ENCODE measurements at regions not wholly inside any gene's neighbourhood (a gene's known extent, or its start where the extent isn't known, plus 50 kb on each side); places are given as distances from the start of the nearest gene placed in this dataset.

GRCh38 chr2:198254536-198255090, 450.2 kb downstream of the PLCL1 start:
- WGBS, result 86% methylated on average over 5 of the region's 5 CpGs
- DNase-seq (ENCODE audit: low read depth in 6 of 9, low spot score in 9 of 9), result no peak
- no peaks in the 10 kb centered on the region for H3K9me3 ChIP-seq (ENCODE audit: control insufficient read depth in 2 of 2, insufficient read depth in 1 of 2, low read length in 1 of 2)
- H3K27me3 ChIP-seq (ENCODE audit: control insufficient read depth in 2 of 2, insufficient read depth in 1 of 2, low read length in 1 of 2), result no peaks in the 10 kb centered on the region
- H3K4me1 ChIP-seq (ENCODE audit: control insufficient read depth in 2 of 2, insufficient read depth in 2 of 2, low read length in 2 of 2), result no peaks in the 10 kb centered on the region
- no peak overlapping the region for H3K27ac ChIP-seq (ENCODE audit: low read depth in 1 of 2, low read length in 1 of 2)
- H3K36me3 ChIP-seq (ENCODE audit: control insufficient read depth in 2 of 2, insufficient read depth in 2 of 2, low read length in 1 of 2), result no peaks in the 10 kb centered on the region
- H3K4me3 ChIP-seq (ENCODE audit: low read length in 2 of 2), result no peak overlapping the region

GRCh38 chr2:198253995-198254394, 449.6 kb downstream of the PLCL1 start:
- no peak overlapping the region for H3K4me3 ChIP-seq (ENCODE audit: low read length in 2 of 2)
- no peak overlapping the region for H3K27ac ChIP-seq (ENCODE audit: low read depth in 1 of 2, low read length in 1 of 2)
- no peaks in the 10 kb centered on the region for H3K27me3 ChIP-seq (ENCODE audit: control insufficient read depth in 2 of 2, insufficient read depth in 1 of 2, low read length in 1 of 2)
- no peaks in the 10 kb centered on the region for H3K9me3 ChIP-seq (ENCODE audit: control insufficient read depth in 2 of 2, insufficient read depth in 1 of 2, low read length in 1 of 2)
- DNase-seq (ENCODE audit: low read depth in 6 of 9, low spot score in 9 of 9), result no peak
- no peaks in the 10 kb centered on the region for H3K4me1 ChIP-seq (ENCODE audit: control insufficient read depth in 2 of 2, insufficient read depth in 2 of 2, low read length in 2 of 2)
- no peaks in the 10 kb centered on the region for H3K36me3 ChIP-seq (ENCODE audit: control insufficient read depth in 2 of 2, insufficient read depth in 2 of 2, low read length in 1 of 2)

- Histone ChIP-seq H3K4me3 (ENCODE audit: low read length in 2 of 2) (no peak overlapping the region), H3K27ac (ENCODE audit: low read depth in 1 of 2, low read length in 1 of 2) (no peak overlapping the region), H3K36me3 (ENCODE audit: control insufficient read depth in 2 of 2, insufficient read depth in 2 of 2, low read length in 1 of 2) (no peaks in the 10 kb centered on the region), H3K9me3 (ENCODE audit: control insufficient read depth in 2 of 2, insufficient read depth in 1 of 2, low read length in 1 of 2) (no peaks in the 10 kb centered on the region), H3K4me1 (ENCODE audit: control insufficient read depth in 2 of 2, insufficient read depth in 2 of 2, low read length in 2 of 2) (no peaks in the 10 kb centered on the region), H3K27me3 (ENCODE audit: control insufficient read depth in 2 of 2, insufficient read depth in 1 of 2, low read length in 1 of 2) (no peaks in the 10 kb centered on the region)
- DNase-seq (ENCODE audit: low read depth in 6 of 9, low spot score in 9 of 9), result no peak
- 95% methylated on average over 1 of the region's 1 CpG for WGBS
Measured at GRCh38 chr2:198252472-198252871, 448.1 kb downstream of the PLCL1 start.

- H3K9me3 ChIP-seq (ENCODE audit: control insufficient read depth in 2 of 2, insufficient read depth in 1 of 2, low read length in 1 of 2), result no peaks in the 10 kb centered on the region
- 93% methylated on average over 3 of the region's 3 CpGs for WGBS
- no peak overlapping the region for H3K27ac ChIP-seq (ENCODE audit: low read depth in 1 of 2, low read length in 1 of 2)
- no peaks in the 10 kb centered on the region for H3K4me1 ChIP-seq (ENCODE audit: control insufficient read depth in 2 of 2, insufficient read depth in 2 of 2, low read length in 2 of 2)
- no peak overlapping the region for H3K4me3 ChIP-seq (ENCODE audit: low read length in 2 of 2)
- no peaks in the 10 kb centered on the region for H3K36me3 ChIP-seq (ENCODE audit: control insufficient read depth in 2 of 2, insufficient read depth in 2 of 2, low read length in 1 of 2)
- peaks cover 0 to 2% of the 10 kb centered on the region in 2 donors for H3K27me3 ChIP-seq (ENCODE audit: control insufficient read depth in 2 of 2, insufficient read depth in 1 of 2, low read length in 1 of 2)
- DNase-seq (ENCODE audit: low read depth in 6 of 9, low spot score in 9 of 9), result no peak
Measured at GRCh38 chr2:198242093-198242492, 437.7 kb downstream of the PLCL1 start.

- no peak overlapping the region for H3K27ac ChIP-seq (ENCODE audit: low read depth in 1 of 2, low read length in 1 of 2)
Measured at GRCh38 chr2:198238429-198238828, 434.0 kb downstream of the PLCL1 start.

GRCh38 chr2:198236338-198236737, 431.9 kb downstream of the PLCL1 start:
- DNase-seq (ENCODE audit: low read depth in 6 of 9, low spot score in 9 of 9), result no peak
- Histone ChIP-seq H3K27me3 (ENCODE audit: control insufficient read depth in 2 of 2, insufficient read depth in 1 of 2, low read length in 1 of 2) (peaks cover 2 to 3% of the 10 kb centered on the region in 2 donors), H3K4me3 (ENCODE audit: low read length in 2 of 2) (no peak overlapping the region), H3K9me3 (ENCODE audit: control insufficient read depth in 2 of 2, insufficient read depth in 1 of 2, low read length in 1 of 2) (no peaks in the 10 kb centered on the region), H3K4me1 (ENCODE audit: control insufficient read depth in 2 of 2, insufficient read depth in 2 of 2, low read length in 2 of 2) (no peaks in the 10 kb centered on the region), H3K27ac (ENCODE audit: low read depth in 1 of 2, low read length in 1 of 2) (no peak overlapping the region), H3K36me3 (ENCODE audit: control insufficient read depth in 2 of 2, insufficient read depth in 2 of 2, low read length in 1 of 2) (no peaks in the 10 kb centered on the region)

More at GRCh38 chr2:198238429-198238828, 434.0 kb downstream of the PLCL1 start:
- Histone ChIP-seq H3K9me3 (ENCODE audit: control insufficient read depth in 2 of 2, insufficient read depth in 1 of 2, low read length in 1 of 2) (no peaks in the 10 kb centered on the region), H3K4me3 (ENCODE audit: low read length in 2 of 2) (no peak overlapping the region), H3K4me1 (ENCODE audit: control insufficient read depth in 2 of 2, insufficient read depth in 2 of 2, low read length in 2 of 2) (no peaks in the 10 kb centered on the region), H3K36me3 (ENCODE audit: control insufficient read depth in 2 of 2, insufficient read depth in 2 of 2, low read length in 1 of 2) (no peaks in the 10 kb centered on the region), H3K27me3 (ENCODE audit: control insufficient read depth in 2 of 2, insufficient read depth in 1 of 2, low read length in 1 of 2) (peaks cover 2% of the 10 kb centered on the region in 2 donors)
- no peak for DNase-seq (ENCODE audit: low read depth in 6 of 9, low spot score in 9 of 9)

GRCh38 chr2:198232281-198232680, 427.9 kb downstream of the PLCL1 start:
- WGBS, result 72% methylated on average over 4 of the region's 4 CpGs
- H3K4me3 ChIP-seq (ENCODE audit: low read length in 2 of 2), result no peak overlapping the region

GRCh38 chr2:198231562-198231961, 427.2 kb downstream of the PLCL1 start:
- no peaks in the 10 kb centered on the region for H3K4me1 ChIP-seq (ENCODE audit: control insufficient read depth in 2 of 2, insufficient read depth in 2 of 2, low read length in 2 of 2)
- 98% methylated on average over 1 of the region's 1 CpG for WGBS

More at GRCh38 chr2:198232281-198232680, 427.9 kb downstream of the PLCL1 start:
- Histone ChIP-seq H3K4me1 (ENCODE audit: control insufficient read depth in 2 of 2, insufficient read depth in 2 of 2, low read length in 2 of 2) (no peaks in the 10 kb centered on the region), H3K9me3 (ENCODE audit: control insufficient read depth in 2 of 2, insufficient read depth in 1 of 2, low read length in 1 of 2) (no peaks in the 10 kb centered on the region), H3K27me3 (ENCODE audit: control insufficient read depth in 2 of 2, insufficient read depth in 1 of 2, low read length in 1 of 2) (peaks cover 2 to 3% of the 10 kb centered on the region in 2 donors), H3K36me3 (ENCODE audit: control insufficient read depth in 2 of 2, insufficient read depth in 2 of 2, low read length in 1 of 2) (no peaks in the 10 kb centered on the region), H3K27ac (ENCODE audit: low read depth in 1 of 2, low read length in 1 of 2) (no peak overlapping the region)
- DNase-seq (ENCODE audit: low read depth in 6 of 9, low spot score in 9 of 9), result no peak

GRCh38 chr2:198220763-198221610, 416.6 kb downstream of the PLCL1 start:
- WGBS, result 88% methylated on average over 4 of the region's 4 CpGs
- no peak for DNase-seq (ENCODE audit: low read depth in 6 of 9, low spot score in 9 of 9)
- H3K4me1 ChIP-seq (ENCODE audit: control insufficient read depth in 2 of 2, insufficient read depth in 2 of 2, low read length in 2 of 2), result no peaks in the 10 kb centered on the region

More at GRCh38 chr2:198231562-198231961, 427.2 kb downstream of the PLCL1 start:
- H3K4me3 ChIP-seq (ENCODE audit: low read length in 2 of 2), result no peak overlapping the region
- H3K36me3 ChIP-seq (ENCODE audit: control insufficient read depth in 2 of 2, insufficient read depth in 2 of 2, low read length in 1 of 2), result no peaks in the 10 kb centered on the region
- no peak for DNase-seq (ENCODE audit: low read depth in 6 of 9, low spot score in 9 of 9)
- peaks cover 2 to 3% of the 10 kb centered on the region in 2 donors for H3K27me3 ChIP-seq (ENCODE audit: control insufficient read depth in 2 of 2, insufficient read depth in 1 of 2, low read length in 1 of 2)
- H3K27ac ChIP-seq (ENCODE audit: low read depth in 1 of 2, low read length in 1 of 2), result no peak overlapping the region
- H3K9me3 ChIP-seq (ENCODE audit: control insufficient read depth in 2 of 2, insufficient read depth in 1 of 2, low read length in 1 of 2), result no peaks in the 10 kb centered on the region

More at GRCh38 chr2:198220763-198221610, 416.6 kb downstream of the PLCL1 start:
- Histone ChIP-seq H3K27me3 (ENCODE audit: control insufficient read depth in 2 of 2, insufficient read depth in 1 of 2, low read length in 1 of 2) (no peaks in the 10 kb centered on the region), H3K4me3 (ENCODE audit: low read length in 2 of 2) (no peak overlapping the region), H3K27ac (ENCODE audit: low read depth in 1 of 2, low read length in 1 of 2) (no peak overlapping the region), H3K36me3 (ENCODE audit: control insufficient read depth in 2 of 2, insufficient read depth in 2 of 2, low read length in 1 of 2) (no peaks in the 10 kb centered on the region), H3K9me3 (ENCODE audit: control insufficient read depth in 2 of 2, insufficient read depth in 1 of 2, low read length in 1 of 2) (no peaks in the 10 kb centered on the region)

All from thymus (tissue), 11 donors.